ENCODE measurements at regions not wholly inside any gene's neighbourhood (a gene's known extent, or its start where the extent isn't known, plus 50 kb on each side); places are given as distances from the start of the nearest gene placed in this dataset.
A peak's percentile ranks its signal among the peaks of the same experiment; 100 is the strongest.

DNA sequence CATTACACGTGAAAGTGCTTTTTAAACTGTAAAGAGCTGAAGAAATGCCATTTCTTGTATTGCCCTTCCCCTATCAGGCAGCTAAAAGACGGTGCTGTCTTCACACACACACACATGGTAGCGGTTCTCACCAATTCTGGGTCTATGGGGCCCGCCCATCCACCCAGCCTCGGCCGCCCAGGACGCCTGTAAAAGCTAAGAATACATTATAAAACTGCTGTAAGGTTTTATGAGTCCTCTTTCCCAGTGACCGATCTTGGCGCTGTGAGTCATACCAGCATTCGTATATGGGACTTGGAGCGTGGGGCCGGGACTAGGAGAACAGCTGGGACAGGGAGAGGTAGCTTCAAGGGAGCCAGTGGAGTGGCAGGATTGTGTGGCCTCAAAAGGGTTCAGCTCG lies 149.7 kb upstream of the CADM1 start:
- Histone ChIP-seq H3K4me2 (ENCODE audit: extremely low read depth, insufficient read depth, low read length) (no peak overlapping the region), H4K20me1 (ENCODE audit: control insufficient read depth, extremely low read depth, insufficient read depth, low read length) (no peaks in the 10 kb centered on the region)
- peak in 1 of 2 donors; percentile 33 for DNase-seq (ENCODE audit: low read depth in 2 of 2)

DNA sequence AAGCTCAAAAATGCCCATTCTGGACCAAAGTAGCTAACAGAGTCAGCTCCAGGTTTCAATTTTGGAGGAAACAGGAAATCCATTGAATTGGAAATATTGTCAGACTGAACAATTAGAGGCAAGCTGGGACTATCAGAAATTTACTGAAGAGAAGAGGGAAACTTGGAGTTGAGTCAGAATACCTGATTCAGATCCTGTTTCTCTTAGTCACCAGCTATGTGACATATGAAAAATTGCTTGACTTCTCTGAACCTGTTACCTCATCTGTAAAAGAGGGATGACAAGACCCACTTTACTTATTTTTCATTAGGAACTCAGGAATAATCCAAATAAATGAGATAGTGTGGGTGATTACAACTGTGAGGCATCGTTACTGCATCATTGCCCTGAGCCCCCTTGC lies 148.9 kb upstream of the CADM1 start:
- H3K9me3 ChIP-seq (ENCODE audit: control insufficient read depth, insufficient read depth, low read depth, low read length): no peaks in the 10 kb centered on the region
- no peak overlapping the region for H3K4me2 ChIP-seq (ENCODE audit: extremely low read depth, insufficient read depth, low read length)
- no peaks in the 10 kb centered on the region for H3K36me3 ChIP-seq (ENCODE audit: control insufficient read depth, insufficient read depth, low read length)
- H3K4me3 ChIP-seq (replicated peaks in 1 of 4; ENCODE audit: control extremely low read depth in 1 of 4, insufficient read depth in 1 of 4, low read depth in 3 of 4, low read length in 4 of 4): no peak overlapping the region
- no peak overlapping the region for H2AFZ ChIP-seq (ENCODE audit: low read length)
- no peak overlapping the region for H3K9ac ChIP-seq (ENCODE audit: insufficient read depth, low read length)
- no peaks in the 10 kb centered on the region for H4K20me1 ChIP-seq (ENCODE audit: control insufficient read depth, extremely low read depth, insufficient read depth, low read length)
- no peaks in the 10 kb centered on the region for H3K27me3 ChIP-seq (ENCODE audit: control insufficient read depth, insufficient read depth, low read length)
- H3K4me1 ChIP-seq (ENCODE audit: control insufficient read depth, extremely low read depth, insufficient read depth, low read length): no peaks in the 10 kb centered on the region
- TF ChIP-seq, protein P1, sequence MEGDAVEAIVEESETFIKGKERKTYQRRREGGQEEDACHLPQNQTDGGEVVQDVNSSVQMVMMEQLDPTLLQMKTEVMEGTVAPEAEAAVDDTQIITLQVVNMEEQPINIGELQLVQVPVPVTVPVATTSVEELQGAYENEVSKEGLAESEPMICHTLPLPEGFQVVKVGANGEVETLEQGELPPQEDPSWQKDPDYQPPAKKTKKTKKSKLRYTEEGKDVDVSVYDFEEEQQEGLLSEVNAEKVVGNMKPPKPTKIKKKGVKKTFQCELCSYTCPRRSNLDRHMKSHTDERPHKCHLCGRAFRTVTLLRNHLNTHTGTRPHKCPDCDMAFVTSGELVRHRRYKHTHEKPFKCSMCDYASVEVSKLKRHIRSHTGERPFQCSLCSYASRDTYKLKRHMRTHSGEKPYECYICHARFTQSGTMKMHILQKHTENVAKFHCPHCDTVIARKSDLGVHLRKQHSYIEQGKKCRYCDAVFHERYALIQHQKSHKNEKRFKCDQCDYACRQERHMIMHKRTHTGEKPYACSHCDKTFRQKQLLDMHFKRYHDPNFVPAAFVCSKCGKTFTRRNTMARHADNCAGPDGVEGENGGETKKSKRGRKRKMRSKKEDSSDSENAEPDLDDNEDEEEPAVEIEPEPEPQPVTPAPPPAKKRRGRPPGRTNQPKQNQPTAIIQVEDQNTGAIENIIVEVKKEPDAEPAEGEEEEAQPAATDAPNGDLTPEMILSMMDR (conservative IDR thresholded peaks at IDR 0.05 in 1 of 2, IDR thresholded peaks at IDR 0.05 in 1 of 2; ENCODE audit: low read depth in 1 of 2, low read length in 2 of 2): no peak
- no peak for TF ChIP-seq EZH2 (IDR thresholded peaks at IDR 0.05; ENCODE audit: low read length, missing control alignments)
- peak in 1 of 2 donors; percentile 80 for DNase-seq (ENCODE audit: low read depth in 2 of 2)
- no peak overlapping the region for H3K27ac ChIP-seq (ENCODE audit: insufficient read depth, low read length)
- H3K79me2 ChIP-seq (ENCODE audit: control insufficient read depth, insufficient read depth, low read length): no peaks in the 10 kb centered on the region

More for the DNA sequence above, 149.7 kb upstream of the CADM1 start:
- Histone ChIP-seq H3K9ac (ENCODE audit: insufficient read depth, low read length) (no peak overlapping the region), H3K4me3 (replicated peaks in 1 of 4; ENCODE audit: control extremely low read depth in 1 of 4, insufficient read depth in 1 of 4, low read depth in 3 of 4, low read length in 4 of 4) (no peak overlapping the region), H3K27ac (ENCODE audit: insufficient read depth, low read length) (no peak overlapping the region), H3K9me3 (ENCODE audit: control insufficient read depth, insufficient read depth, low read depth, low read length) (no peaks in the 10 kb centered on the region), H3K79me2 (ENCODE audit: control insufficient read depth, insufficient read depth, low read length) (no peaks in the 10 kb centered on the region), H3K4me1 (ENCODE audit: control insufficient read depth, extremely low read depth, insufficient read depth, low read length) (no peaks in the 10 kb centered on the region), H2AFZ (ENCODE audit: low read length) (no peak overlapping the region), H3K36me3 (ENCODE audit: control insufficient read depth, insufficient read depth, low read length) (no peaks in the 10 kb centered on the region), H3K27me3 (ENCODE audit: control insufficient read depth, insufficient read depth, low read length) (no peaks in the 10 kb centered on the region)
- TF ChIP-seq EZH2 (IDR thresholded peaks at IDR 0.05; ENCODE audit: low read length, missing control alignments): no peak
- TF ChIP-seq, protein P1 (conservative IDR thresholded peaks at IDR 0.05 in 1 of 2, IDR thresholded peaks at IDR 0.05 in 1 of 2; ENCODE audit: low read depth in 1 of 2, low read length in 2 of 2): no peak

DNA sequence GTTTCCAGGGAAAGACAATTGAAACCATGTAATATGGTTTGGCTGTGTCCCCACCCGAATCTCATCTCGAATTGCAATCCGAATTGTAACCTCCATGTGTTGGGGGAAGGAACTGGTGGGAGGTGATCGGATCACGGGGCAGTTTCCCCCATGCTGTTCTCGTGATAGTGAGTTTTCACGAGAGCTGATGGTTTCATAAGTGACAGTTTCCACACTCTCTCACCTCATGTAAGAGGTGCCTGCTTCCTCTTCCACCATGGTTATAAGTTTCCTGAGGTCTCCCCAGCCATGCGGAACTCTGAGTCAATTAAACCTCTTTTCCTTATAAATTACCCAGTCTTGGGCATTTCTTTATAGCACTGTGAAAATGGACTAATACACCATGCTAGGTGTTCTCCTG lies 148.3 kb upstream of the CADM1 start:
- DNase-seq (ENCODE audit: low read depth in 2 of 2): no peak
- no peaks in the 10 kb centered on the region for H3K9me3 ChIP-seq (ENCODE audit: control insufficient read depth, insufficient read depth, low read depth, low read length)

More for the DNA sequence above, 148.3 kb upstream of the CADM1 start:
- no peaks in the 10 kb centered on the region for H3K27me3 ChIP-seq (ENCODE audit: control insufficient read depth, insufficient read depth, low read length)
- no peak for TF ChIP-seq EZH2 (IDR thresholded peaks at IDR 0.05; ENCODE audit: low read length, missing control alignments)
- TF ChIP-seq, protein P1 (conservative IDR thresholded peaks at IDR 0.05 in 1 of 2, IDR thresholded peaks at IDR 0.05 in 1 of 2; ENCODE audit: low read depth in 1 of 2, low read length in 2 of 2): no peak
- no peak overlapping the region for H3K4me3 ChIP-seq (replicated peaks in 1 of 4; ENCODE audit: control extremely low read depth in 1 of 4, insufficient read depth in 1 of 4, low read depth in 3 of 4, low read length in 4 of 4)
- H4K20me1 ChIP-seq (ENCODE audit: control insufficient read depth, extremely low read depth, insufficient read depth, low read length): no peaks in the 10 kb centered on the region
- H2AFZ ChIP-seq (ENCODE audit: low read length): no peak overlapping the region
- no peak overlapping the region for H3K9ac ChIP-seq (ENCODE audit: insufficient read depth, low read length)
- H3K27ac ChIP-seq (ENCODE audit: insufficient read depth, low read length): no peak overlapping the region
- no peaks in the 10 kb centered on the region for H3K79me2 ChIP-seq (ENCODE audit: control insufficient read depth, insufficient read depth, low read length)
- no peaks in the 10 kb centered on the region for H3K36me3 ChIP-seq (ENCODE audit: control insufficient read depth, insufficient read depth, low read length)
- H3K4me2 ChIP-seq (ENCODE audit: extremely low read depth, insufficient read depth, low read length): no peak overlapping the region
- no peaks in the 10 kb centered on the region for H3K4me1 ChIP-seq (ENCODE audit: control insufficient read depth, extremely low read depth, insufficient read depth, low read length)
